GM18517 (cell line): ENCODE measurements at regions not wholly inside any gene's neighbourhood (a gene's known extent, or its start where the extent isn't known, plus 50 kb on each side); places are given as distances from the start of the nearest gene placed in this dataset.

Experiments
- ATAC-seq: cut with Tn5 transposase; IDR thresholded peaks from one replicate; pipeline ENCODE4 v1.9.1; 2021; ENCODE audit warnings: mild to moderate bottlenecking, moderate library complexity; ENCODE audit not compliant: unreplicated experiment

DNA sequence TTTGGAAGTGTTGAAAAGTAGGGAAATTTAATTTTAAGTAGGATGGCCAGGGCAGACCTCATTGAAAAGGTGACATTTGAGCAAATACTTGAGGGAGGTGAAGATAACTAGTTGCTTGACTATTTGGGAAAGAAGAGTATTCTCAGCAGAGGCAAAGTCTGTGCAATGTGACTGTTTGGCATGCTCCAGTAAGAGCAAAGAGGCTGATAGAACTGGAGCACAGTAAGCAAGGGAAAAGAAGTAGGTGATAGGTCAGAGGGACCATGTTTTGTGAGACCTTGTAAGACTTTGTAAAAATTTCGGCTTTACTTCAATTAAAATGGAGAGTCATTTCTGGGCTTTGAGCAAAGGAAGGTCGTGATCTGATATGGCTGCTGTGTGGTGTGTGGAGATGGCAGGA is 335.8 kb downstream of the ZIC1 start:
- ATAC-seq, result no peak

GRCh38 chr3:147755310-147755709 is 346.1 kb downstream of the ZIC1 start:
- ATAC-seq, result no peak

DNA sequence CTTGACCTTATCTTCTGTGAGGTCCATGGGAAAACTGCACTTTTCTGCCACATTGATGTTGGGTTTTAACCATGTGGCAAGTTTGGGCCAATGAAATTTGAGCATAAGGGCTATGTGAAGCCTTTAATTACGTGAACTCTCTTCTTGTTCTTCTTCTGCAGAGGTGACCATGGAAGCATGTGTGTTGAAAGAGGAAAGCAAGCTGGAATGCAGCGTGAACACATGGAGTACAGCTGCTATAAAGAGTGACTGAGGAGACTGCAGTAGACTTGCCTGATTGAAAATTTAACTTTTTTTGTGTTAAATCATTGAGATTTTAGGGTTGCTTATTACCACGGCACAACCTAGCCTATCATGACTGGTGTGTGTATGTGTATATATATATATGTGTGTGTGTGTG is 347.3 kb downstream of the ZIC1 start:
- ATAC-seq, result no peak

DNA sequence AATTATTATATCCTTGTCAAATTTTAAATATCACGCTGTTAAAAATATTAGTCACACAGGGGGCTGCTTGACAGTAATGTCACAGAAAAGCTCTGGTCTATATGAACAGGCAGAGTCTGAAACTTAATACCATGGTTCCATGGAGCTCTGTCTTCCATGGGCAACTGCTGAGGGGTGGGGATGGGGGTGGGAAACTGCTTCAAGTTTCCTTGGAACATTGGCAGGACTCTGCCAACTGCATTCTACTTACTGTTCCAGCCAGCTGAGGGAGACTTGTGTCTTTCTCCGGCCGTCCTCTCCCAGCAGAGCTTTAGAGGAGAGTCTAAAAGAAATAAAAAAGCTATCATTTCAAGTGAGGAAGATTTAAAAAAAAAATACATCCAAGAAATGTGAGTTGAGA is 348.7 kb downstream of the ZIC1 start:
- no peak for ATAC-seq

GRCh38 chr3:147758771-147759170 is 349.6 kb downstream of the ZIC1 start:
- no peak for ATAC-seq

DNA sequence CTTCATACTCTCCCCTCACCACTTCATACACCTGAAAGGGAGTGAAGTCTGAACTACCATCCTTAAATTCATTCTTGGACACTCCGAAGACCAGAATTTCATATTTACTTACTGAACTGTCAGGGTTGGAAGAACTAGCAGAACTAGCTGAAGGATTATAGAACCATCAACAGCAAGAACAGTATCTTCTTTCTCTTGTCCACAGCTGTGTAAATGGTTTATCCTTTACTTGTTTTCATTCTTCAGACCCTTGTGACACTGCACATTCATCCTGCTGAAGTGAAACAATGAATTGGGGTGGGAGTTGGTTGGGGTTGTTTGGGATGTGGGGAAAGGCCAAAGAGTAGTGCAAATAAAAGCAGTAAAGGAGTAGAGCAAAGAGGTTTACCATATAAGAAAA is 350.9 kb downstream of the ZIC1 start:
- no peak for ATAC-seq

DNA sequence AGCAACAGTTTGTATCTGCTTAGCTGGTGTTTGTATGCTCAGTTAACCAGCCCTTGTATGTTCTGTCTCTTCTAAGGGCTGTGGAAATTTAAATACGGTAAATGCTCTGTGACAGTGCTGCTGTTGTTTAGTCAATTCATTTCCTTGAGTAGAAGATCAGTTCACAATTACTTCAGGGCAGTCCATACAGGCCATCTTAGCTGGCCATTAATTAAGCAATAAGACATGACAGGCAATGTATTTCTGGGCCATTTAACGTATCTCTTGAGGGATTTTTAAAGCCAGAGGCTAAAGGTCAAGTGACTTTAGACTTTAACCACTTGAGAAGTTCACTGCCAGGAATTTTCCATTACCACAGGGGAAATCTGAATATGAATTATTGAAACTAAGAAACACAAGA is 351.8 kb downstream of the ZIC1 start:
- no peak for ATAC-seq

DNA sequence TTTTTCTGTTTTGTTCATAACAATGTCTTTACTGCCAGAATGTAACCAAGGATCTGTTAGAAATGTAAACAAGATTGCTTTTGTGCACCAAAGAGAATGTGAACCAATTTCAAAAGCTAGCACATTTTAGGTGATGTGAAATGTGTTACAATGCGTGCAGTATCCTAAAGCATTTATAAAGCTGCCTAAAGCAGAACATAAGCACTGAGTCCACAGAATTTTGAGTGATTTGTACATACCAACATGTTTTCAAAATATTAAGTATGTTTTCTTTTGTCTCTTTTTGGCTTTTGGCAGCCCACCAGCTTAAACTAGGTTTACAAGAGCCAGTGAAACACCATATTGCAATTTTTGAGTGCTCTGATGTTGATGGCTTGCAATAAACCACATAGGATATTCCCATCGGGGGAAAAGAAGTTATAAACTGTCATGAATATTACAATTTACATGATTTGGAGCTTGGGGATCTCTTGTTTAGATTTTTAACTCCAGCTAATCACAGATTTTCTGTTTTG is 364.0 kb downstream of the ZIC1 start:
- no peak for ATAC-seq

DNA sequence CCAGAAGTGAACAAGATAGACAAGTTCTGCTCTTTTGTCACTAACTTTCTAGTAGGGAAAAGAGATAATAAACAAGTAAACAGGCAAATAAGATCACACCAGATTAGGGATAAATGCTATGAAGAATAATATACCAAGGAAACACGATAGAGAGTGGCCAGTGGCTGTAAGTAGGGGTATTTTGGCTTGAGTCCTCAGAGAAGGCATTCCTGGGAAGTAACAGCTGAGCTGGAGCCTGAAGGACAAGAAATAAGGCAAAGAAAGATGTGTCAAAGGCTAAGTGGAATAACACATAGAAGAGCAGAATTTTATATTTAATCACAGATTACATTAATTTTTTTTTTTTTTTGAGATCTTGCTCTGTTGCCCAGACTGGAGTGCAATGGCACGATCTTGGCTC is 366.2 kb downstream of the ZIC1 start:
- ATAC-seq, result no peak

GRCh38 chr3:147775816-147776530 is 366.8 kb downstream of the ZIC1 start:
- ATAC-seq, result no peak

DNA sequence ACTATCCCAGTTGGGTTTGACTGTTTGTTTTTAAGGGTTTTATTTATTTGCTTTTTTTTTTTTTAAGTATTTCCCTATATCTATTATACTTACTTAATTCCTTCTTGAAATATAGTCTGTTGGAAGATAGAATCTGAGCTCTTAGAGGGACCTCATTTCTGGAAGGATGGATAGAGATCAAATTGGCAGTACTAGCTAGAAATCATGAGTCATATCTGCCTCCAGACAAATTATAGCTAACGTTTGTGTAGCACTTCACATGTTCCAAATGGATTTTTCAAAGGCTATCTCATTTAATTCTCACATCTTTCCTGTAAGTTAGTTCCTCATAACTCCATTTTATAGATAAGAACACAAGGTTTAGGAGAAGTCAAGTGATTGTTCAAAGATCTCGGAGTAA is 384.7 kb downstream of the ZIC1 start:
- ATAC-seq, result no peak

- ATAC-seq, result no peak
Observed at GRCh38 chr3:147794596-147794995, 385.4 kb downstream of the ZIC1 start.

DNA sequence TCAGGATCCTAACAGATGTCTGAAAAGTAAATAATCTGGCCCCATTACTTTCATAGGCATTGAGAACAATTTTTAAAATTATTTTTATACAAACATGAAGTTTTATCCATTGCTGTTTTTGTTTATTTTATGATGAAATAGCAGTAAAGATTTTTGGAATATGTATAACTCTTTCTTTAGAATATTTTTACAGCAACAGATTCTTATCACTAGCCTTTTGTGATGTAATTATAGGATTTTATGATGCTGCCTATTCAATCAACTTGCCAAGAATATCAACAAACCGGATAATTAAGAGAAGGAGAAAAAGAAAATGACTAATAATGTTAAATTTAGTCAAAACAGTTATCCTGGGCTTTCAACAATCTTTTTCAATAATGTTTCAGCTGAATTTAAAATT is 386.3 kb downstream of the ZIC1 start:
- no peak for ATAC-seq

DNA sequence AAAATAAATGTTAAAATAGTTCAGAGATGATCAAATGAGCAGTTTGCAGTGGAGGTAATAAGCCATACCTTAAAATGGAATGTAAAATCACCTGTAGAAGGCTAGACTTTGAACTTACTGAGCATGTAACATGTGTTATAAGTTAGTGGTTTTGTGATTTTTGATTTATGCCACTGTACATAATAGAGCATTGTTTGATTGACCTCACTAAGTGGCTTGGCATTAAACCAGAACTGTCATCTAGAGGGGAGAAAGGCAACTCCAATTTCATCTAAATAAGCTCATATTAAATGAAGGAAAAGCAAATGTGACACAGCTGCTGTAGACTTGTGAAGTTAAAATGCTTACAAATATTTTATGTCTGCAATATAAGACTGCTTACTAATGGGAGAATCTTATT is 387.9 kb downstream of the ZIC1 start:
- ATAC-seq, result no peak

GRCh38 chr3:147799601-147800000 is 390.4 kb downstream of the ZIC1 start:
- ATAC-seq, result no peak

- ATAC-seq, result no peak
Observed at GRCh38 chr3:147807776-147808175, 398.6 kb downstream of the ZIC1 start.

DNA sequence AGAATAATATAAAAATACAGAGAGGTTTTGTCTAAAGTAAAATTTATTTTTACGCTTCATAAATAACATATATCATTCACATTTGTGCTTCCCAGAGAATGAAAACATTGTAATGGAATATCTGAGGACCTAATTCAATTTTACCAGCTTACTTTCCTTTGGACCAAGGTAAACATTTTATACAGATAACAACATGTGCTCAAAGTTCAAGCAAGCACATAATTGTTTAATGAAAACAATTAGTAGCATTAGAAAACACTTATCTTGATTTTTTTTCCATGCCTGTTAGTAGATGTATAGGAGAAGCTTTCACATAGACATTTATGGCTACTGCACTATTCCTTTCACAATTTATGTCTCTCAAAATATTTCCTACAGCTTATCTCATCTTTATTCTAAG is 400.0 kb downstream of the ZIC1 start:
- no peak for ATAC-seq

GRCh38 chr3:147812186-147812911 is 403.2 kb downstream of the ZIC1 start:
- no peak for ATAC-seq

GRCh38 chr3:147813256-147813655 is 404.1 kb downstream of the ZIC1 start:
- no peak for ATAC-seq

DNA sequence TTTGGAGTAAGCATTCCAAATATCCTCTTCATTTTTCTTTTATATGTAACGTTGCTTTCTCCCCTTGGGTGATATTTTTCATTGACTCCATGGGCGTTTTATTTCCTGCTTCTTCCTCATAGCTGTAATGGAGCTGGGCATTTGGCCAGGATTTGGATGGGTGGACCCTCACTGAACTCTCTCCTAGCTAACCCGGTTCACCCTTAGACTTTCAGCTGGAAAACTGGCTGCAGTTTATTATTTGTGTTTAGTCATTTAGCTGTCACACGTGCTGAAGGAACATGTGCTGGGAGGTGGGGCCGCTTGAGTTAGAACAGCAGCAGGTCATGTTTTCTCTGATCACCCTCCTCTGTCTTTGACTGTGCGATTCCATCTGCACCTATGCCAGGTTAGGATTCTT is 407.6 kb downstream of the ZIC1 start:
- ATAC-seq, result no peak

- no peak for ATAC-seq
Observed at GRCh38 chr3:147832611-147833010, 423.4 kb downstream of the ZIC1 start.

DNA sequence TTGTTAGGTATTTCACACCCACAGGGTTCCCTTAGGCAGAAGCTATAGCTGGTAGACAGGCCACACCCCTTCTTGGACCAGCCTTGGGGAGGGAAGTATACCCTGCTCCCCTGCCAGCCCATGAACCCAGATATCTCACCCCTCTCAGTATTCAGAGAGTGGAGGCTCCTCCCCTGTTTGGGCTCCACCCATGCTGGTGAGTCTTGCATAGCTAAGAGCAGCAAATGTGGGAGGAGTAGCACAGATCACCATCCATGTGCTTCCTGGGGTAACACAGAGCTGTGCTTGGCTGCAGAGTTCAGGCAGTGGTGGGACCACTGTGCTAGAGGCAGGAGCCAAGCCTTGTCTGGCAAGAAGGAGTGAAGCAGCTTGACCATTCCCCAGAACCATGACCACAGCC is 427.2 kb downstream of the ZIC1 start:
- no peak for ATAC-seq
